HFFc6 (cell line): ENCODE measurements at regions not wholly inside any gene's neighbourhood (a gene's known extent, or its start where the extent isn't known, plus 50 kb on each side); places are given as distances from the start of the nearest gene placed in this dataset.

Source experiments
- DNase-seq: peaks from one replicate; pipeline ENCODE4 v3.0.0-alpha.2; 2018
- H3K27ac Mint-ChIP-seq: 2 replicates; pipeline ENCODE4 v1.8.0; 2020; ENCODE audit warnings: mild to moderate bottlenecking, mixed read lengths
- H3K27me3 Mint-ChIP-seq: 2 replicates; pipeline ENCODE4 v1.8.0; 2021; ENCODE audit warnings: mild to moderate bottlenecking, moderate library complexity, mixed read lengths; ENCODE audit not compliant: insufficient read depth
- H3K36me3 Mint-ChIP-seq: 2 replicates; pipeline ENCODE4 v1.8.0; 2021; ENCODE audit warnings: low read depth, mixed read lengths
- H3K4me1 Mint-ChIP-seq: 2 replicates; pipeline ENCODE4 v1.8.0; 2020; ENCODE audit warnings: low read depth, mixed read lengths
- H3K4me3 Mint-ChIP-seq: 2 replicates; pipeline ENCODE4 v1.8.0; 2020; ENCODE audit warnings: mild to moderate bottlenecking, moderate library complexity, mixed read lengths
- H3K9me3 Mint-ChIP-seq: 2 replicates; pipeline ENCODE4 v1.8.0; 2020; ENCODE audit warnings: mild to moderate bottlenecking, mixed read lengths
- TF ChIP-seq, protein P1 (sequence below): fragments of 200-600 bp; sonication (generic); IDR thresholded peaks from 2 replicates; pipeline ENCODE4 v1.5.0; 2021; ENCODE audit warnings: antibody characterized with exemption, mild to moderate bottlenecking

DNA sequence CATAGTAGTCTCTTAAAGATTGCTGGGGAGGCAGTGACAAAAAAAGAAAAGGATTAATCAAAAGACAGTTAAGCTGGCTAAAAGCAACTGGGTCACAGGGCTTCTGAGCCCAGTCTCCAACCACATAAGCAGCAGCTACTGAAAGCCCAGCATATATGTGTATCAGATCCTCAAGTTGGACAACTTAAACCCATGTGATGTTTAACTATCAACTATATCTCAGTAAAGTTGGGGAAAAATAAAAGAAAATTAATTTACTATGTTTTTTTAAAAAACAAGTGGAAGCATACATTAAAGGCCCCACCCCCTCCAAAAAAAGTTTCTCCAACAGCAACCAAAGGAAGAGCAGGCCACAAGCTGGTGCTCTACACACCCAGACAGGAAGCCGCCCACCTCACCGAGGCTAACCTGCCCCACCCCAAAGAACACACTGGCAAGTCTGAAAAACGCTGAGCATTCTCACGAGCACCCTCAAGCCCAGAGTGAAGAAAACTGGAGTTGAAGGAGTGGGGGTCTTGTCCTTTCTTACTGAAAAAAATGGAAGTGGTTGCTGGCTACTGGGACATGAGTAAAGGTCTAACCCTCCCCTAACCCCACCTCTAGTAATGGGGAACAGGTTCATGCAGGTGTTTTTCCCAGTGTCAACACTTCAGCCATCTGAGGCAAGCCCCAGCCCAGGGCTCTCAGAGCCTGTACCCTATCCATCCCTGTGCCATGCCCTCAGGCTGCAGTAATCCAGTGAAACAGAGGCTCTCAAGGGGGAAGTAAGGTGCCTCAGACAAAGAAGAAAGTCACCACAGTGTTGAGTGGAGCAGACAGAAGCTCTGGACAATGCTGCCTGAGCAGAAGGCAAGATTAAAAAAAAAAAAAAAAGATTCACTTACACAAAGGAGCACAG is 106.3 kb downstream of the GYPC start:
- no peaks in the 10 kb centered on the region for H3K36me3 Mint-ChIP-seq
- H3K27me3 Mint-ChIP-seq: peaks cover 5% of the 10 kb centered on the region
- TF ChIP-seq, protein P1, sequence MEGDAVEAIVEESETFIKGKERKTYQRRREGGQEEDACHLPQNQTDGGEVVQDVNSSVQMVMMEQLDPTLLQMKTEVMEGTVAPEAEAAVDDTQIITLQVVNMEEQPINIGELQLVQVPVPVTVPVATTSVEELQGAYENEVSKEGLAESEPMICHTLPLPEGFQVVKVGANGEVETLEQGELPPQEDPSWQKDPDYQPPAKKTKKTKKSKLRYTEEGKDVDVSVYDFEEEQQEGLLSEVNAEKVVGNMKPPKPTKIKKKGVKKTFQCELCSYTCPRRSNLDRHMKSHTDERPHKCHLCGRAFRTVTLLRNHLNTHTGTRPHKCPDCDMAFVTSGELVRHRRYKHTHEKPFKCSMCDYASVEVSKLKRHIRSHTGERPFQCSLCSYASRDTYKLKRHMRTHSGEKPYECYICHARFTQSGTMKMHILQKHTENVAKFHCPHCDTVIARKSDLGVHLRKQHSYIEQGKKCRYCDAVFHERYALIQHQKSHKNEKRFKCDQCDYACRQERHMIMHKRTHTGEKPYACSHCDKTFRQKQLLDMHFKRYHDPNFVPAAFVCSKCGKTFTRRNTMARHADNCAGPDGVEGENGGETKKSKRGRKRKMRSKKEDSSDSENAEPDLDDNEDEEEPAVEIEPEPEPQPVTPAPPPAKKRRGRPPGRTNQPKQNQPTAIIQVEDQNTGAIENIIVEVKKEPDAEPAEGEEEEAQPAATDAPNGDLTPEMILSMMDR: no peak
- H3K4me1 Mint-ChIP-seq: no peaks in the 10 kb centered on the region
- no peaks in the 10 kb centered on the region for H3K9me3 Mint-ChIP-seq
- no peak overlapping the region for H3K27ac Mint-ChIP-seq
- DNase-seq: no peak
- no peak overlapping the region for H3K4me3 Mint-ChIP-seq

- Mint-ChIP-seq H3K27me3 (peaks cover 4% of the 10 kb centered on the region; the same call in 1 of the 2 replicates), H3K4me3 (no peak overlapping the region)
Measured at GRCh38 chr2:126764686-126765265, 108.8 kb downstream of the GYPC start.

DNA sequence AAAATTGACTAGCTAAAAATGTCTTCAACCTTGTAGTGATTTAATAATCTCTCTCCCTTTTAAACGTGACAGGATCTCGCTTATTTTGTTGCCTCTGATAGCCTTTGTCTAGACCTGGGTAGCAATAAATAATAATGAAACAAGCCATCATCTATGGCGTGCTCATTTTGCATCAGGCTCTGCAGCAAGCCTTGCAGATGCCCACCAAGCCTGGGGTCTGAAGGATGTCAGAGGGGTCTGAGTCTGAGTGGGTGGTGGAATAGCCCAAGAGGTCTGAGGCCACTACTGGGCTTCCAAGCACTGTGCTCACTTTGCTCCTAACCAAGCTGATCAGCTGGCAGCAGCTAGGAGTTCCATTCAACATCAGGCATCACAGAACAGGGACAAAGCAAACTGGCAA is 109.4 kb downstream of the GYPC start:
- H3K4me1 Mint-ChIP-seq: no peaks in the 10 kb centered on the region
- TF ChIP-seq, protein P1: no peak
- H3K36me3 Mint-ChIP-seq: no peaks in the 10 kb centered on the region
- H3K9me3 Mint-ChIP-seq: no peaks in the 10 kb centered on the region
- no peak overlapping the region for H3K27ac Mint-ChIP-seq
- H3K27me3 Mint-ChIP-seq: peaks cover 6% of the 10 kb centered on the region; the same call in 1 of the 2 replicates
- DNase-seq: no peak
- H3K4me3 Mint-ChIP-seq: no peak overlapping the region

More at GRCh38 chr2:126764686-126765265, 108.8 kb downstream of the GYPC start:
- Mint-ChIP-seq H3K9me3 (no peaks in the 10 kb centered on the region), H3K36me3 (no peaks in the 10 kb centered on the region), H3K27ac (no peak overlapping the region), H3K4me1 (no peaks in the 10 kb centered on the region)
- TF ChIP-seq, protein P1: no peak
- no peak for DNase-seq

GRCh38 chr2:126766295-126766968 is 110.5 kb downstream of the GYPC start:
- Mint-ChIP-seq H3K9me3 (no peaks in the 10 kb centered on the region), H3K27ac (no peak overlapping the region), H3K27me3 (peaks cover 6% of the 10 kb centered on the region; the same call in 1 of the 2 replicates), H3K4me1 (no peaks in the 10 kb centered on the region), H3K4me3 (no peak overlapping the region), H3K36me3 (no peaks in the 10 kb centered on the region)
- DNase-seq: no peak
- TF ChIP-seq, protein P1: no peak

DNA sequence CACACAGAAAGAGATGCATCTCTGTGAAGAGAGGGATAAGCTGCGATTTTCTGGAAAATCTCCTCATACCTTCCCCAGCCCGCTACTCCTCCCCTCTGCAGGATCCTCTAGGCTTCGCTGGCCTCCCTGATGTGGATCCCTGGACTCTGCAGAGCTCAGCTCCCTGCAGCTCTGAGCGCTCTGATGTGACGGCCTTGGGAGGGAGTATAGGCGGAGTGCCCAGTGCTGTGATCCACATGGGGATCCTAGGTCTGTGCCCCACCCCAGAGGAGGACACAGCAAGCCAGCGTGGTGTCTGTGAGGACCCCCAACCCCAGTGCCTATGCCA is 111.0 kb downstream of the GYPC start:
- no peak overlapping the region for H3K27ac Mint-ChIP-seq
- no peaks in the 10 kb centered on the region for H3K9me3 Mint-ChIP-seq
- DNase-seq: no peak
- TF ChIP-seq, protein P1: no peak
- no peaks in the 10 kb centered on the region for H3K36me3 Mint-ChIP-seq
- H3K27me3 Mint-ChIP-seq: peaks cover 7% of the 10 kb centered on the region; the same call in 1 of the 2 replicates
- H3K4me1 Mint-ChIP-seq: no peaks in the 10 kb centered on the region
- no peak overlapping the region for H3K4me3 Mint-ChIP-seq
